ENCODE measurements at regions not wholly inside any gene's neighbourhood (a gene's known extent, or its start where the extent isn't known, plus 50 kb on each side); places are given as distances from the start of the nearest gene placed in this dataset.

- no peak overlapping the region for H3K18ac ChIP-seq (ENCODE audit: extremely low read depth, low read length)
- TF ChIP-seq TAF1 (IDR thresholded peaks at IDR 0.05; ENCODE audit: low read depth, low read length) (no peak), GABPA (IDR thresholded peaks at IDR 0.05; ENCODE audit: borderline replicate concordance, insufficient read depth, low read length) (no peak)
- no peak overlapping the region for H4K91ac ChIP-seq (replicated peaks; ENCODE audit: insufficient read length, low read length)
- ChIA-PET CTCF (ENCODE audit: partially characterized antibody) (interaction anchor here (1.3 to 3.8 kb wide), 2 partner anchors 13 to 20 kb away, joined by 3 to 12 read pairs; no protein-coding TSS in a partner anchor), POLR2A (ENCODE audit: partially characterized antibody) (no interaction called here)
- H3K4me2 ChIP-seq (ENCODE audit: insufficient read depth in 1 of 2, low read depth in 2 of 2, low read length in 2 of 2) = no peak overlapping the region
- H2AFZ ChIP-seq (ENCODE audit: low read length) = no peak overlapping the region
- H3K9me3 ChIP-seq (ENCODE audit: insufficient read depth in 2 of 2, low read depth in 1 of 2, low read length in 1 of 2) = peaks cover 7 to 14% of the 10 kb centered on the region in 2 experiments; a peak in 3 of 4 replicates
- no peak overlapping the region for H2BK15ac ChIP-seq (ENCODE audit: low read length)
- no peak overlapping the region for H2BK12ac ChIP-seq (ENCODE audit: low read depth, low read length)
- DNase-seq (ENCODE audit: low read depth in 1 of 2, low spot score in 2 of 2) (no peak), FAIRE-seq (no peak)
- no peak overlapping the region for H2BK20ac ChIP-seq (ENCODE audit: low read length)
- no peak overlapping the region for H2BK120ac ChIP-seq (replicated peaks; ENCODE audit: low read depth, low read length)
- H3K79me1 ChIP-seq (ENCODE audit: low read depth, low read length) = no peaks in the 10 kb centered on the region
- no peak overlapping the region for H2BK5ac ChIP-seq (ENCODE audit: low read depth, low read length)
- H4K8ac ChIP-seq (ENCODE audit: extremely low read depth, insufficient read depth, low read length) = no peak overlapping the region
- H3K4ac ChIP-seq (replicated peaks; ENCODE audit: insufficient read length, low read depth, low read length) = no peak overlapping the region
- no peak overlapping the region for H3K56ac ChIP-seq (replicated peaks; ENCODE audit: insufficient read length, low read depth, low read length)
- no peaks in the 10 kb centered on the region for H3K79me2 ChIP-seq (ENCODE audit: control insufficient read depth in 1 of 2, insufficient read depth in 2 of 2, low read length in 2 of 2)
- H3K14ac ChIP-seq (ENCODE audit: insufficient read length) = no peak overlapping the region
- no peak overlapping the region for H3K23ac ChIP-seq (ENCODE audit: insufficient read length)
- no peaks in the 10 kb centered on the region for H3K4me1 ChIP-seq (replicated peaks in 1 of 4; ENCODE audit: control insufficient read depth in 3 of 4, insufficient read depth in 4 of 4, low read length in 3 of 4)
- no peak overlapping the region for H3K4me3 ChIP-seq (ENCODE audit: extremely low read depth in 1 of 4, insufficient read depth in 2 of 4, low read depth in 3 of 4, low read length in 4 of 4)
- H2AK5ac ChIP-seq (ENCODE audit: low read depth, low read length) = no peak overlapping the region
- H4K20me1 ChIP-seq (replicated peaks in 1 of 2; ENCODE audit: control insufficient read depth in 1 of 2, insufficient read depth in 2 of 2, low read length in 2 of 2) = no peaks in the 10 kb centered on the region
- H3K36me3 ChIP-seq (ENCODE audit: control insufficient read depth in 2 of 4, insufficient read depth in 4 of 4, low read length in 3 of 4) = no peaks in the 10 kb centered on the region
- no peak overlapping the region for H3K9ac ChIP-seq (replicated peaks in 1 of 4; ENCODE audit: extremely low read depth in 1 of 4, low read depth in 3 of 4, low read length in 3 of 4)
- no peaks in the 10 kb centered on the region for H3K23me2 ChIP-seq (ENCODE audit: low read depth, low read length)
- no peaks in the 10 kb centered on the region; a peak in 1 of 7 replicates for H3K27me3 ChIP-seq (replicated peaks in 1 of 4; ENCODE audit: control insufficient read depth in 3 of 4, extremely low read depth in 1 of 4, insufficient read depth in 3 of 4, low read length in 3 of 4)
- H3K27ac ChIP-seq (ENCODE audit: low read depth, low read length) = no peak overlapping the region
- H4K5ac ChIP-seq (ENCODE audit: insufficient read length, low read depth, low read length) = no peak overlapping the region
Measured at GRCh38 chr1:232327269-232327668, 302.7 kb downstream of the SIPA1L2 start.

Measured in H1 (cell line).